BLaER1 (cell line): ENCODE measurements at regions not wholly inside any gene's neighbourhood (a gene's known extent, or its start where the extent isn't known, plus 50 kb on each side); places are given as distances from the start of the nearest gene placed in this dataset.

Experiments used
- H3K27ac ChIP-seq: shearing (Covaris generic); formaldehyde crosslinking; 2 replicates; pipeline ENCODE4 v1.8.1; 2022
- H3K27me3 ChIP-seq: shearing (Covaris generic); formaldehyde crosslinking; 2 replicates; pipeline ENCODE4 v1.8.1; 2022
- H3K36me3 ChIP-seq: shearing (Covaris generic); formaldehyde crosslinking; 2 replicates; pipeline ENCODE4 v1.8.1; 2022
- H3K4me1 ChIP-seq: shearing (Covaris generic); formaldehyde crosslinking; 2 replicates; pipeline ENCODE4 v1.8.1; 2022
- H3K4me2 ChIP-seq: shearing (Covaris generic); formaldehyde crosslinking; 2 replicates; pipeline ENCODE4 v1.8.1; 2022
- H3K4me3 ChIP-seq: shearing (Covaris generic); formaldehyde crosslinking; 2 replicates; pipeline ENCODE4 v1.8.1; 2022
- H3K9ac ChIP-seq: shearing (Covaris generic); formaldehyde crosslinking; 2 replicates; pipeline ENCODE4 v1.8.1; 2022
- H3K9me3 ChIP-seq: shearing (Covaris generic); formaldehyde crosslinking; 2 replicates; pipeline ENCODE4 v1.8.1; 2022
- H4K20me1 ChIP-seq: shearing (Covaris generic); formaldehyde crosslinking; 2 replicates; pipeline ENCODE4 v1.8.1; 2022
- Cebpa-rat ChIP-seq: shearing (Covaris generic); IDR thresholded peaks from 2 replicates; pipeline ENCODE4 v1.8.1; 2022

- H4K20me1 ChIP-seq: no peaks in the 10 kb centered on the region
- H3K4me1 ChIP-seq: no peaks in the 10 kb centered on the region
- no peaks in the 10 kb centered on the region for H3K27me3 ChIP-seq
- H3K4me3 ChIP-seq: no peak overlapping the region
- no peak overlapping the region for H3K4me2 ChIP-seq
- H3K9ac ChIP-seq: no peak overlapping the region
- no peaks in the 10 kb centered on the region for H3K36me3 ChIP-seq
- no peak for TF ChIP-seq Cebpa-rat
- H3K27ac ChIP-seq: no peak overlapping the region
- H3K9me3 ChIP-seq: peaks cover 14% of the 10 kb centered on the region; the same call in 1 of the 2 replicates
These were observed 261.6 kb downstream of the VPS13C start for GRCh38 chr15:61798631-61799030.

GRCh38 chr15:61796056-61796455 lies 264.2 kb downstream of the VPS13C start:
- H4K20me1 ChIP-seq: no peaks in the 10 kb centered on the region
- no peak overlapping the region for H3K4me3 ChIP-seq
- H3K4me1 ChIP-seq: no peaks in the 10 kb centered on the region
- H3K9ac ChIP-seq: no peak overlapping the region
- no peak overlapping the region for H3K27ac ChIP-seq
- H3K27me3 ChIP-seq: no peaks in the 10 kb centered on the region
- H3K36me3 ChIP-seq: no peaks in the 10 kb centered on the region
- no peak overlapping the region for H3K4me2 ChIP-seq
- H3K9me3 ChIP-seq: peaks cover 14% of the 10 kb centered on the region; the same call in 1 of the 2 replicates
- no peak for TF ChIP-seq Cebpa-rat

- Histone ChIP-seq H3K9me3 (peaks cover 10% of the 10 kb centered on the region; the same call in 1 of the 2 replicates), H3K27me3 (no peaks in the 10 kb centered on the region), H3K4me1 (no peaks in the 10 kb centered on the region), H3K27ac (no peak overlapping the region), H3K4me3 (no peak overlapping the region), H4K20me1 (no peaks in the 10 kb centered on the region), H3K36me3 (no peaks in the 10 kb centered on the region), H3K9ac (no peak overlapping the region), H3K4me2 (no peak overlapping the region)
- no peak for TF ChIP-seq Cebpa-rat
These were observed 265.4 kb downstream of the VPS13C start for GRCh38 chr15:61794881-61795280.

GRCh38 chr15:61794276-61794675 lies 266.0 kb downstream of the VPS13C start:
- Histone ChIP-seq H3K4me3 (no peak overlapping the region), H4K20me1 (no peaks in the 10 kb centered on the region), H3K9me3 (peaks cover 7% of the 10 kb centered on the region; the same call in 1 of the 2 replicates), H3K36me3 (no peaks in the 10 kb centered on the region), H3K4me2 (no peak overlapping the region), H3K4me1 (no peaks in the 10 kb centered on the region), H3K9ac (no peak overlapping the region), H3K27ac (no peak overlapping the region), H3K27me3 (no peaks in the 10 kb centered on the region)
- TF ChIP-seq Cebpa-rat: no peak

- Histone ChIP-seq H3K27ac (no peak overlapping the region), H4K20me1 (no peaks in the 10 kb centered on the region), H3K4me2 (no peak overlapping the region), H3K4me1 (peaks cover 7% of the 10 kb centered on the region), H3K4me3 (no peak overlapping the region), H3K9me3 (peaks cover 4% of the 10 kb centered on the region; the same call in 1 of the 2 replicates), H3K9ac (no peak overlapping the region), H3K27me3 (no peaks in the 10 kb centered on the region), H3K36me3 (no peaks in the 10 kb centered on the region)
- TF ChIP-seq Cebpa-rat: no peak
These were observed 275.5 kb downstream of the VPS13C start for GRCh38 chr15:61784734-61785133.

- Histone ChIP-seq H3K9me3 (no peaks in the 10 kb centered on the region), H3K4me2 (peak overlapping the region; percentile 50), H4K20me1 (no peaks in the 10 kb centered on the region), H3K27ac (no peak overlapping the region), H3K4me1 (peaks cover 15% of the 10 kb centered on the region), H3K9ac (no peak overlapping the region), H3K27me3 (no peaks in the 10 kb centered on the region), H3K4me3 (no peak overlapping the region), H3K36me3 (no peaks in the 10 kb centered on the region)
- no peak for TF ChIP-seq Cebpa-rat
These were observed 279.8 kb downstream of the VPS13C start for GRCh38 chr15:61780278-61780980.

GRCh38 chr15:61777689-61778088 lies 282.6 kb downstream of the VPS13C start:
- Histone ChIP-seq H3K27me3 (no peaks in the 10 kb centered on the region), H3K36me3 (no peaks in the 10 kb centered on the region)

GRCh38 chr15:61769557-61769956 lies 290.7 kb downstream of the VPS13C start:
- Histone ChIP-seq H3K4me2 (no peak overlapping the region), H3K4me1 (peaks cover 19% of the 10 kb centered on the region), H3K9me3 (peaks cover 16% of the 10 kb centered on the region), H3K36me3 (no peaks in the 10 kb centered on the region), H4K20me1 (no peaks in the 10 kb centered on the region), H3K27ac (no peak overlapping the region), H3K4me3 (no peak overlapping the region), H3K27me3 (no peaks in the 10 kb centered on the region), H3K9ac (no peak overlapping the region)
- TF ChIP-seq Cebpa-rat: no peak

More at GRCh38 chr15:61777689-61778088, 282.6 kb downstream of the VPS13C start:
- Histone ChIP-seq H3K9ac (no peak overlapping the region), H3K27ac (no peak overlapping the region), H3K4me1 (peaks cover 15% of the 10 kb centered on the region), H3K9me3 (no peaks in the 10 kb centered on the region), H3K4me3 (no peak overlapping the region), H4K20me1 (no peaks in the 10 kb centered on the region), H3K4me2 (no peak overlapping the region)
- no peak for TF ChIP-seq Cebpa-rat

- H3K36me3 ChIP-seq: no peaks in the 10 kb centered on the region
- H3K27ac ChIP-seq: no peak overlapping the region
- peaks cover 16% of the 10 kb centered on the region for H3K9me3 ChIP-seq
- H3K4me2 ChIP-seq: no peak overlapping the region
- peaks cover 26% of the 10 kb centered on the region for H3K4me1 ChIP-seq
- no peaks in the 10 kb centered on the region for H4K20me1 ChIP-seq
- no peak overlapping the region for H3K4me3 ChIP-seq
- no peak overlapping the region for H3K9ac ChIP-seq
- TF ChIP-seq Cebpa-rat: no peak
- H3K27me3 ChIP-seq: no peaks in the 10 kb centered on the region
These were observed 292.1 kb downstream of the VPS13C start for GRCh38 chr15:61768131-61768530.

- H3K4me1 ChIP-seq: peaks cover 26% of the 10 kb centered on the region
These were observed 295.3 kb downstream of the VPS13C start for GRCh38 chr15:61764981-61765380.

More at GRCh38 chr15:61764981-61765380, 295.3 kb downstream of the VPS13C start:
- H3K4me3 ChIP-seq: peak overlapping the region; percentile 9; the same call in 1 of the 2 replicates
- no peak for TF ChIP-seq Cebpa-rat
- no peaks in the 10 kb centered on the region for H4K20me1 ChIP-seq
- H3K27me3 ChIP-seq: no peaks in the 10 kb centered on the region
- peak overlapping the region; percentile 68 for H3K4me2 ChIP-seq
- H3K36me3 ChIP-seq: no peaks in the 10 kb centered on the region
- peaks cover 4% of the 10 kb centered on the region; the same call in 1 of the 2 replicates for H3K9me3 ChIP-seq
- H3K27ac ChIP-seq: peak overlapping the region; percentile 78
- H3K9ac ChIP-seq: peak overlapping the region; percentile 55; the same call in 1 of the 2 replicates
